Liver (tissue), 3 donors: ENCODE measurements at regions not wholly inside any gene's neighbourhood (a gene's known extent, or its start where the extent isn't known, plus 50 kb on each side); places are given as distances from the start of the nearest gene placed in this dataset.

Experiments
- SP1 ChIP-seq: IDR thresholded peaks from 2 replicates; pipeline ENCODE4 v1.6.1; 2018; ENCODE audit warnings: antibody characterized with exemption, mild to moderate bottlenecking
- TF ChIP-seq, protein P1 (sequence below): fragments of 150-350 bp; IDR thresholded peaks from 2 replicates; pipeline ENCODE4 v1.5.1; 2017; ENCODE audit warnings: improper control_type of control experiment, low read depth, low read length; ENCODE audit not compliant: missing input control
- TF ChIP-seq, protein P2 (sequence below): IDR thresholded peaks from 2 replicates; pipeline ENCODE4 v1.6.1; 2016; ENCODE audit warnings: antibody characterized with exemption
- donor health status: healthy.
- donor health status: healthy.

GRCh38 chr7:56291-56913 is 136.0 kb upstream of the FAM20C start:
- TF ChIP-seq, protein P1, sequence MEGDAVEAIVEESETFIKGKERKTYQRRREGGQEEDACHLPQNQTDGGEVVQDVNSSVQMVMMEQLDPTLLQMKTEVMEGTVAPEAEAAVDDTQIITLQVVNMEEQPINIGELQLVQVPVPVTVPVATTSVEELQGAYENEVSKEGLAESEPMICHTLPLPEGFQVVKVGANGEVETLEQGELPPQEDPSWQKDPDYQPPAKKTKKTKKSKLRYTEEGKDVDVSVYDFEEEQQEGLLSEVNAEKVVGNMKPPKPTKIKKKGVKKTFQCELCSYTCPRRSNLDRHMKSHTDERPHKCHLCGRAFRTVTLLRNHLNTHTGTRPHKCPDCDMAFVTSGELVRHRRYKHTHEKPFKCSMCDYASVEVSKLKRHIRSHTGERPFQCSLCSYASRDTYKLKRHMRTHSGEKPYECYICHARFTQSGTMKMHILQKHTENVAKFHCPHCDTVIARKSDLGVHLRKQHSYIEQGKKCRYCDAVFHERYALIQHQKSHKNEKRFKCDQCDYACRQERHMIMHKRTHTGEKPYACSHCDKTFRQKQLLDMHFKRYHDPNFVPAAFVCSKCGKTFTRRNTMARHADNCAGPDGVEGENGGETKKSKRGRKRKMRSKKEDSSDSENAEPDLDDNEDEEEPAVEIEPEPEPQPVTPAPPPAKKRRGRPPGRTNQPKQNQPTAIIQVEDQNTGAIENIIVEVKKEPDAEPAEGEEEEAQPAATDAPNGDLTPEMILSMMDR = no peak
- TF ChIP-seq SP1 = no peak
- TF ChIP-seq, protein P2, sequence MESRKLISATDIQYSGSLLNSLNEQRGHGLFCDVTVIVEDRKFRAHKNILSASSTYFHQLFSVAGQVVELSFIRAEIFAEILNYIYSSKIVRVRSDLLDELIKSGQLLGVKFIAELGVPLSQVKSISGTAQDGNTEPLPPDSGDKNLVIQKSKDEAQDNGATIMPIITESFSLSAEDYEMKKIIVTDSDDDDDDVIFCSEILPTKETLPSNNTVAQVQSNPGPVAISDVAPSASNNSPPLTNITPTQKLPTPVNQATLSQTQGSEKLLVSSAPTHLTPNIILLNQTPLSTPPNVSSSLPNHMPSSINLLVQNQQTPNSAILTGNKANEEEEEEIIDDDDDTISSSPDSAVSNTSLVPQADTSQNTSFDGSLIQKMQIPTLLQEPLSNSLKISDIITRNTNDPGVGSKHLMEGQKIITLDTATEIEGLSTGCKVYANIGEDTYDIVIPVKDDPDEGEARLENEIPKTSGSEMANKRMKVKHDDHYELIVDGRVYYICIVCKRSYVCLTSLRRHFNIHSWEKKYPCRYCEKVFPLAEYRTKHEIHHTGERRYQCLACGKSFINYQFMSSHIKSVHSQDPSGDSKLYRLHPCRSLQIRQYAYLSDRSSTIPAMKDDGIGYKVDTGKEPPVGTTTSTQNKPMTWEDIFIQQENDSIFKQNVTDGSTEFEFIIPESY = no peak
